ENCODE measurements at regions not wholly inside any gene's neighbourhood (a gene's known extent, or its start where the extent isn't known, plus 50 kb on each side); places are given as distances from the start of the nearest gene placed in this dataset.

GRCh38 chr15:93460717-93461116, 371.7 kb upstream of the RGMA start:
- H3K36me3 Mint-ChIP-seq (ENCODE audit: low read depth) = no peaks in the 10 kb centered on the region
- no peak for TF ChIP-seq CTCF (IDR thresholded peaks at IDR 0.05)

GRCh38 chr15:93459396-93459795, 370.4 kb upstream of the RGMA start:
- CTCF ChIA-PET = no interaction called here
- H3K9me3 Mint-ChIP-seq = no peaks in the 10 kb centered on the region
- no peak overlapping the region for H3K27ac Mint-ChIP-seq
- H3K27me3 Mint-ChIP-seq = no peaks in the 10 kb centered on the region
- POLR2A ChIA-PET = no interaction called here
- ATAC-seq (ENCODE audit: low read depth) (no peak), DNase-seq (no peak)
- H3K4me1 Mint-ChIP-seq = no peaks in the 10 kb centered on the region
- H3K36me3 Mint-ChIP-seq (ENCODE audit: low read depth) = no peaks in the 10 kb centered on the region
- no peak overlapping the region for H3K4me3 Mint-ChIP-seq
- TF ChIP-seq CTCF (IDR thresholded peaks at IDR 0.05) = no peak
- intact Hi-C loops (cut with micrococcal nuclease) = no loop called here

More at GRCh38 chr15:93460717-93461116, 371.7 kb upstream of the RGMA start:
- ChIA-PET POLR2A (no interaction called here), CTCF (no interaction called here)
- Mint-ChIP-seq H3K27ac (no peak overlapping the region), H3K4me3 (no peak overlapping the region), H3K9me3 (no peaks in the 10 kb centered on the region), H3K27me3 (no peaks in the 10 kb centered on the region), H3K4me1 (no peaks in the 10 kb centered on the region)
- DNase-seq (no peak), ATAC-seq (ENCODE audit: low read depth) (no peak)
- intact Hi-C loops (cut with micrococcal nuclease) = no loop called here

GRCh38 chr15:93458597-93458996, 369.6 kb upstream of the RGMA start:
- DNase-seq (no peak), ATAC-seq (ENCODE audit: low read depth) (no peak)
- POLR2A ChIA-PET = no interaction called here
- Mint-ChIP-seq H3K4me3 (no peak overlapping the region), H3K9me3 (no peaks in the 10 kb centered on the region), H3K27me3 (no peaks in the 10 kb centered on the region), H3K4me1 (no peaks in the 10 kb centered on the region), H3K36me3 (ENCODE audit: low read depth) (no peaks in the 10 kb centered on the region), H3K27ac (no peak overlapping the region)
- CTCF ChIA-PET = no interaction called here
- intact Hi-C loops (cut with micrococcal nuclease) = no loop called here
- TF ChIP-seq CTCF (IDR thresholded peaks at IDR 0.05) = no peak

- Mint-ChIP-seq H3K9me3 (no peaks in the 10 kb centered on the region), H3K36me3 (ENCODE audit: low read depth) (no peaks in the 10 kb centered on the region), H3K27ac (no peak overlapping the region), H3K4me1 (no peaks in the 10 kb centered on the region), H3K4me3 (no peak overlapping the region), H3K27me3 (no peaks in the 10 kb centered on the region)
- ChIA-PET POLR2A (no interaction called here), CTCF (no interaction called here)
- ATAC-seq (ENCODE audit: low read depth) (no peak), DNase-seq (no peak)
- intact Hi-C loops (cut with micrococcal nuclease) = no loop called here
- TF ChIP-seq CTCF (IDR thresholded peaks at IDR 0.05) = no peak
Measured at GRCh38 chr15:93454788-93455187, 365.8 kb upstream of the RGMA start.

GRCh38 chr15:93452537-93453211, 363.7 kb upstream of the RGMA start:
- ATAC-seq (ENCODE audit: low read depth) (no peak), DNase-seq (no peak)
- peaks cover under 1% of the 10 kb centered on the region for H3K9me3 Mint-ChIP-seq
- ChIA-PET CTCF (no interaction called here), POLR2A (no interaction called here)
- H3K4me1 Mint-ChIP-seq = no peaks in the 10 kb centered on the region
- no peaks in the 10 kb centered on the region for H3K27me3 Mint-ChIP-seq
- no peak overlapping the region for H3K27ac Mint-ChIP-seq
- no peak for TF ChIP-seq CTCF (IDR thresholded peaks at IDR 0.05)
- intact Hi-C loops (cut with micrococcal nuclease) = no loop called here
- no peak overlapping the region for H3K4me3 Mint-ChIP-seq
- H3K36me3 Mint-ChIP-seq (ENCODE audit: low read depth) = no peaks in the 10 kb centered on the region

Measured in activated B cell treated with CpG ODN at 0.5 μM for 24 hours (primary cell).